HEK293T (cell line): ENCODE measurements at regions not wholly inside any gene's neighbourhood (a gene's known extent, or its start where the extent isn't known, plus 50 kb on each side); places are given as distances from the start of the nearest gene placed in this dataset.
"Not testable (repeated sequence)": the region's sequence is repeated elsewhere in the genome, so short reads cannot be mapped to it uniquely, and the experiment has no call there.

ENCODE experiments used
- CTCF ChIA-PET: fragments of 350-600 bp; formaldehyde crosslinking; extraction: SDS; loops from one replicate; lab custom pipeline; 2021; ENCODE audit warnings: antibody characterized with exemption, inconsistent platforms; lab: Yijun Ruan, JAX
- POLR2A ChIA-PET: fragments of 350-600 bp; formaldehyde crosslinking; extraction: SDS; loops from one replicate; lab custom pipeline; 2020; ENCODE audit warnings: antibody characterized with exemption, inconsistent platforms; lab: Yijun Ruan, JAX
- DNase-seq: peaks from one replicate; pipeline ENCODE4 v3.0.0; 2012; ENCODE audit warnings: mixed read lengths; ENCODE audit errors: extremely low spot score
- ARNT ChIP-seq: fragments of 450-650 bp; IDR thresholded peaks from 2 replicates; pipeline ENCODE4 v1.6.1; 2017; ENCODE audit warnings: mild to moderate bottlenecking
- BHLHE40 ChIP-seq: fragments of 450-650 bp; IDR thresholded peaks from 2 replicates; pipeline ENCODE4 v1.6.1; 2016; ENCODE audit warnings: mild to moderate bottlenecking, moderate library complexity, borderline replicate concordance
- CTBP1 ChIP-seq: fragments of 450-650 bp; IDR thresholded peaks from 2 replicates; pipeline ENCODE4 v1.6.1; 2016; ENCODE audit warnings: borderline replicate concordance
- ELF4 ChIP-seq: fragments of 450-650 bp; IDR thresholded peaks from 2 replicates; pipeline ENCODE4 v1.6.1; 2017; ENCODE audit warnings: antibody characterized with exemption
- FOXA1 ChIP-seq: fragments of 450-650 bp; IDR thresholded peaks from 2 replicates; pipeline ENCODE4 v1.6.1; 2016; ENCODE audit warnings: mild to moderate bottlenecking
- FOXK2 ChIP-seq: fragments of 450-650 bp; IDR thresholded peaks from 2 replicates; pipeline ENCODE4 v1.6.1; 2016; ENCODE audit warnings: mild to moderate bottlenecking
- FOXM1 ChIP-seq: fragments of 450-650 bp; IDR thresholded peaks from 2 replicates; pipeline ENCODE4 v1.6.1; 2017; ENCODE audit warnings: mild to moderate bottlenecking, borderline replicate concordance
- HDGF ChIP-seq: fragments of 450-650 bp; IDR thresholded peaks from 2 replicates; pipeline ENCODE4 v1.6.1; 2017; ENCODE audit warnings: antibody characterized with exemption, borderline replicate concordance
- L3MBTL2 ChIP-seq: fragments of 450-650 bp; conservative IDR thresholded peaks from 2 replicates; pipeline ENCODE4 v1.6.1; 2016; ENCODE audit warnings: mild to moderate bottlenecking
- LEF1 ChIP-seq: fragments of 450-650 bp; IDR thresholded peaks from 2 replicates; pipeline ENCODE4 v1.6.1; 2017; ENCODE audit warnings: mild to moderate bottlenecking, borderline replicate concordance
- NFRKB ChIP-seq: fragments of 450-650 bp; IDR thresholded peaks from 2 replicates; pipeline ENCODE4 v1.6.1; 2016; ENCODE audit warnings: mild to moderate bottlenecking, moderate library complexity
- SP1 ChIP-seq: fragments of 450-650 bp; IDR thresholded peaks from 2 replicates; pipeline ENCODE4 v1.6.1; 2017
- SUZ12 ChIP-seq: fragments of 450-650 bp; IDR thresholded peaks from 2 replicates; pipeline ENCODE4 v1.6.1; 2016; ENCODE audit warnings: mild to moderate bottlenecking
- TARDBP ChIP-seq: fragments of 450-650 bp; IDR thresholded peaks from 2 replicates; pipeline ENCODE4 v1.6.1; 2016
- ZNF384 ChIP-seq: fragments of 450-650 bp; IDR thresholded peaks from 2 replicates; pipeline ENCODE4 v1.6.1; 2016
- TF ChIP-seq, protein P1 (sequence below): fragments of 450-650 bp; IDR thresholded peaks from 2 replicates; pipeline ENCODE4 v1.6.1; 2016

- no peak for TF ChIP-seq BHLHE40
- no peak for TF ChIP-seq FOXM1
- no peak for TF ChIP-seq ELF4
- TF ChIP-seq, protein P1, sequence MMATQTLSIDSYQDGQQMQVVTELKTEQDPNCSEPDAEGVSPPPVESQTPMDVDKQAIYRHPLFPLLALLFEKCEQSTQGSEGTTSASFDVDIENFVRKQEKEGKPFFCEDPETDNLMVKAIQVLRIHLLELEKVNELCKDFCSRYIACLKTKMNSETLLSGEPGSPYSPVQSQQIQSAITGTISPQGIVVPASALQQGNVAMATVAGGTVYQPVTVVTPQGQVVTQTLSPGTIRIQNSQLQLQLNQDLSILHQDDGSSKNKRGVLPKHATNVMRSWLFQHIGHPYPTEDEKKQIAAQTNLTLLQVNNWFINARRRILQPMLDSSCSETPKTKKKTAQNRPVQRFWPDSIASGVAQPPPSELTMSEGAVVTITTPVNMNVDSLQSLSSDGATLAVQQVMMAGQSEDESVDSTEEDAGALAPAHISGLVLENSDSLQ = no peak
- no peak for TF ChIP-seq ZNF384
- no peak for TF ChIP-seq FOXA1
- no peak for TF ChIP-seq LEF1
- TF ChIP-seq CTBP1 = no peak
- no peak for TF ChIP-seq ARNT
- no peak for TF ChIP-seq L3MBTL2
- no peak for TF ChIP-seq FOXK2
- no peak for TF ChIP-seq NFRKB
- TF ChIP-seq SP1 = no peak
- TF ChIP-seq TARDBP = no peak
- no peak for TF ChIP-seq SUZ12
- TF ChIP-seq HDGF = no peak
- DNase-seq = no peak
- CTCF ChIA-PET = no interaction called here
- POLR2A ChIA-PET = no interaction called here
Observed at GRCh38 chr13:90055121-90055520, 1292.4 kb upstream of the MIR17HG start.

GRCh38 chr13:90055760-90056159 lies 1291.7 kb upstream of the MIR17HG start:
- TF ChIP-seq SUZ12 = no peak
- TF ChIP-seq ZNF384 = no peak
- no peak for DNase-seq
- ChIA-PET POLR2A (no interaction called here), CTCF (no interaction called here)

GRCh38 chr13:90064226-90064625 lies 1283.3 kb upstream of the MIR17HG start:
- POLR2A ChIA-PET, DNase-seq, CTCF ChIA-PET: not testable (repeated sequence)

GRCh38 chr13:90068658-90069057 lies 1278.8 kb upstream of the MIR17HG start:
- DNase-seq = no peak
- POLR2A ChIA-PET = no interaction called here
- TF ChIP-seq ZNF384 = no peak
- no peak for TF ChIP-seq TARDBP
- CTCF ChIA-PET = no interaction called here

GRCh38 chr13:90070362-90070761 lies 1277.1 kb upstream of the MIR17HG start:
- CTCF ChIA-PET = no interaction called here
- no peak for DNase-seq
- POLR2A ChIA-PET = no interaction called here
- TF ChIP-seq L3MBTL2 = no peak
- TF ChIP-seq BHLHE40 = no peak
- TF ChIP-seq SP1 = no peak
- TF ChIP-seq ARNT = no peak
- TF ChIP-seq ELF4 = no peak
- TF ChIP-seq HDGF = no peak
- no peak for TF ChIP-seq ZNF384
- TF ChIP-seq, protein P1 = no peak

DNA sequence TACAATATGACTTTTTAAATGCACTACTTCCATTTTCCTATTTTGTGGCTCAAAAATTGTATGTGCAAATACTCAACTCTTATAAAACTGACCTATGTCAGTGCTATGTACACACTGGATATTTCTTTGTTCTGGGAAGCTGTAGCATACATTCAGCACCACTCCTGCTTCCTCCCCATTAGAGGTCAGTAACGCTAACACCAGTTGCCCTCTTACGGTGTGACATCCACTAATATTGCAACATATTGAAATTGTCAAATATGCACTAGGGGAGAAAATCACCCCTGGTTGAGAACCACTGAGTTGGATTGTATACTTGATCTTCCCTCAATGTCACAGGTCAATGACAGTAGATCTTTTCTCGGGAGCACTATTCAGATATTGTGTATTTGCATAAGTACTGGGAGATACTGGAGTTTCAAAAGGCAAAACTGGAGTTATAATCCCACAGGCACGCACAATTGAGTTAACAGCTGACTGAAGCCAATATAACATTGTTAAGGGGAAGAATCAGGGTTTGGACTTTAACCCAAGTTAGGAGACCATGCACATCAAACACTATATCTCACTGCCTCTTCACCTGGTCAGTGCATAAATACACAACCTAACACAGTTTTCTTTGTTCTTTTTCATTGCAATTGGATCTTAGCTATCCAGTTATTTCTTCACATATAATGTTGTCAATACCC lies 1276.5 kb upstream of the MIR17HG start:
- CTCF ChIA-PET = no interaction called here
- DNase-seq = no peak
- no peak for TF ChIP-seq SP1
- no peak for TF ChIP-seq L3MBTL2
- TF ChIP-seq, protein P1 = no peak
- TF ChIP-seq ZNF384 = no peak
- TF ChIP-seq BHLHE40 = no peak
- no peak for TF ChIP-seq FOXK2
- TF ChIP-seq ELF4 = no peak
- no peak for TF ChIP-seq NFRKB
- TF ChIP-seq FOXA1 = no peak
- TF ChIP-seq ARNT = no peak
- TF ChIP-seq FOXM1 = no peak
- no peak for TF ChIP-seq CTBP1
- TF ChIP-seq HDGF = no peak
- TF ChIP-seq TARDBP = no peak
- POLR2A ChIA-PET = no interaction called here

- TF ChIP-seq, protein P1 = no peak
- TF ChIP-seq L3MBTL2 = 0 out of 2 replicates have a peak, but pooled peaks have one; percentile 2
- CTCF ChIA-PET = no interaction called here
- POLR2A ChIA-PET = no interaction called here
- no peak for DNase-seq
Observed at GRCh38 chr13:90084684-90085290, 1262.7 kb upstream of the MIR17HG start.
